Calu3 (cell line): ENCODE measurements at regions not wholly inside any gene's neighbourhood (a gene's known extent, or its start where the extent isn't known, plus 50 kb on each side); places are given as distances from the start of the nearest gene placed in this dataset.

ENCODE experiments used
- BruUV-seq: library from RNA; stranded (reverse); fragments of 400-500 nt; replicated peaks from 2 replicates; lab custom pipeline; 2021; lab: Mats Ljungman, UMichigan
- CTCF ChIA-PET: fragments of 300-600 bp; sonication (Branson Sonifier 250); formaldehyde crosslinking; loops from one replicate; lab custom pipeline; 2022; ENCODE audit warnings: antibody characterized with exemption; lab: Charles Lee
- DNase-seq: peaks from one replicate; pipeline ENCODE4 v3.0.0; 2022
- H3K27ac Mint-ChIP-seq: one replicate; pipeline ENCODE4 v1.8.0; 2022; ENCODE audit warnings: mixed read lengths; ENCODE audit not compliant: unreplicated experiment
- H3K27me3 Mint-ChIP-seq: one replicate; pipeline ENCODE4 v1.8.0; 2022; ENCODE audit warnings: mixed read lengths; ENCODE audit not compliant: unreplicated experiment
- H3K36me3 Mint-ChIP-seq: one replicate; pipeline ENCODE4 v1.8.0; 2022; ENCODE audit warnings: mild to moderate bottlenecking, moderate library complexity, mixed read lengths; ENCODE audit not compliant: insufficient read depth, unreplicated experiment
- H3K4me1 Mint-ChIP-seq: one replicate; pipeline ENCODE4 v1.8.0; 2022; ENCODE audit warnings: mild to moderate bottlenecking, low read depth, mixed read lengths; ENCODE audit not compliant: unreplicated experiment
- H3K4me3 Mint-ChIP-seq: one replicate; pipeline ENCODE4 v1.8.0; 2022; ENCODE audit warnings: mild to moderate bottlenecking, low read depth, moderate library complexity, mixed read lengths; ENCODE audit not compliant: unreplicated experiment
- H3K9me3 Mint-ChIP-seq: one replicate; pipeline ENCODE4 v1.8.0; 2022; ENCODE audit warnings: low read depth, mixed read lengths; ENCODE audit not compliant: unreplicated experiment
- CTCF ChIP-seq: fragments of 200-600 bp; IDR thresholded peaks from one replicate; pipeline ENCODE4 v1.8.0; 2022; ENCODE audit warnings: antibody characterized with exemption; ENCODE audit not compliant: unreplicated experiment
- intact Hi-C: fragments of 100-400 bp; cut with micrococcal nuclease; formaldehyde crosslinking; loops from one replicate; pipeline ENCODE4 v1.10.0; 2022; ENCODE audit not compliant: unreplicated experiment

- H3K27ac Mint-ChIP-seq = no peak overlapping the region
- no peaks in the 10 kb centered on the region for H3K27me3 Mint-ChIP-seq
- H3K4me3 Mint-ChIP-seq = no peak overlapping the region
- H3K36me3 Mint-ChIP-seq = no peaks in the 10 kb centered on the region
- BruUV-seq = no TSS peak
- CTCF ChIA-PET = interaction anchor here (1.0 to 1.5 kb wide), 4 partner anchors 10 to 128 kb away, joined by 3 to 8 read pairs (median 4); no protein-coding TSS in a partner anchor
- no peaks in the 10 kb centered on the region for H3K4me1 Mint-ChIP-seq
- H3K9me3 Mint-ChIP-seq = no peaks in the 10 kb centered on the region
- TF ChIP-seq CTCF = no peak
- peak; percentile 35 for DNase-seq
- intact Hi-C loops = no loop called here
Observed at GRCh38 chrX:109840585-109840984, 107.5 kb upstream of the ACSL4 start.

DNA sequence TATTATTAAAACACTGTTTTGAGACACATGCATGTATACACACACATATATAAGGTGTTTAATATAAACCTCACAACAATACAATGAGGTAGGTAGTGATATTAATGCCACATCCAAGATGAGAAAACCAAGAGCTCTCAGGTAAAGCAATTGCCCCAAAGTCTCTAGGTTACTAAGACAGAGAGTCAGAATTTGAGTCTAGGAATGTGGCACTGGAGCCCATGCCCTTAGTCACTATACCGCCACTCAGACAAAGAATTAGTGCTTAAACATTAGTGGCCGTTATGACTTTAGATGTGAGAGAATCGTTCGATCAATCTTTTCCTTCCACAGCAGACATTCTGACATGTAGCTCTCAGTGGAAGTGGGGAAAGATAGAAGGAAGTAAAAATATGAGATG lies 108.2 kb upstream of the ACSL4 start:
- CTCF ChIA-PET = interaction anchor here (1.1 to 1.5 kb wide), 3 partner anchors 14 to 128 kb away, joined by 3 to 6 read pairs (median 3); no protein-coding TSS in a partner anchor
- DNase-seq = no peak
- no TSS peak for BruUV-seq
- intact Hi-C loops = no loop called here
- Mint-ChIP-seq H3K9me3 (no peaks in the 10 kb centered on the region), H3K27ac (no peak overlapping the region), H3K27me3 (no peaks in the 10 kb centered on the region), H3K36me3 (no peaks in the 10 kb centered on the region), H3K4me3 (no peak overlapping the region), H3K4me1 (no peaks in the 10 kb centered on the region)
- TF ChIP-seq CTCF = no peak

DNA sequence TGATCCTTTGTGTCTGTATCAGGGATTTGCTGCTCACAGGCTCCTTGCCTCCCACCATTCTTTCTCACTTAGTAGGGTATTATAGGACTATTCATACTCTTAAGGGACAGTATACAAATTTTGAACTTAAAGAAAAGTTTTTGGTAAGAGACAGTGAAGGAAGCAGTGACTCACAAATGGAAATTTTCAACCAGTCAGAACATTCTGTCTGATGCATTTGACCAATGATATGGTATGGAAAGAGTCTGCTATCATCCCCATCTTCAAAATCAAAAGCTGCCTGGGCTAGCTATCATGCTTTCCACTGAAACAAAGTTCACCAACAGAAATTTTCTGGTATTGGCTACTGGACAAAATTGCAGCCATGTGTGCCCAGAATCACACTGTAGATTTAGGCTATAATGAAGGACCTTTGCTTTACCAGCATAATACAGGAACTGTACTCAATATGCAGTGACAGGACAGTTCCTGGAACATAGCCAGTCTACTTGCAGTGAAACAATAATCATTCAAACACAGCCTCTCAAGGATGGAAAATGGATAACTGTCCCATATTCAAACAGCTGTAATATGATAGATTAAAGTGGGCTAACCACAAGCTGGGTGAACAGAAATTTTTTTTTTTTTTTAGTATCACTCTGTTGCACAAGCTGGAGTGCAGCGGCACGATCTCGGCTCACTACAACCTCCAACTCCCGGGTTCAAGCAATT lies 109.0 kb upstream of the ACSL4 start:
- Mint-ChIP-seq H3K27me3 (no peaks in the 10 kb centered on the region), H3K4me3 (no peak overlapping the region), H3K9me3 (no peaks in the 10 kb centered on the region), H3K27ac (no peak overlapping the region), H3K36me3 (no peaks in the 10 kb centered on the region), H3K4me1 (peaks cover 2% of the 10 kb centered on the region)
- TF ChIP-seq CTCF = no peak
- BruUV-seq = no TSS peak
- CTCF ChIA-PET = interaction anchor here (1.3 to 1.5 kb wide), 2 partner anchors 13 to 129 kb away, joined by 3 to 6 read pairs; no protein-coding TSS in a partner anchor
- intact Hi-C loops = no loop called here
- DNase-seq = no peak

GRCh38 chrX:109842611-109843010 lies 109.6 kb upstream of the ACSL4 start:
- DNase-seq = no peak
- H3K27me3 Mint-ChIP-seq = no peaks in the 10 kb centered on the region
- H3K36me3 Mint-ChIP-seq = no peaks in the 10 kb centered on the region
- H3K9me3 Mint-ChIP-seq = no peaks in the 10 kb centered on the region
- TF ChIP-seq CTCF = no peak
- intact Hi-C loops = no loop called here
- CTCF ChIA-PET = no interaction called here
- peaks cover 8% of the 10 kb centered on the region for H3K4me1 Mint-ChIP-seq
- H3K27ac Mint-ChIP-seq = no peak overlapping the region
- no peak overlapping the region for H3K4me3 Mint-ChIP-seq
- no TSS peak for BruUV-seq
